Left ventricle myocardium inferior (tissue), 1 donor: ENCODE measurements at regions not wholly inside any gene's neighbourhood (a gene's known extent, or its start where the extent isn't known, plus 50 kb on each side); places are given as distances from the start of the nearest gene placed in this dataset.

Source experiments
- DNase-seq: peaks from one replicate; pipeline ENCODE4 v3.0.0-alpha.2; 2020
- H3K27ac ChIP-seq: fragments of 200-600 bp; replicated peaks from 2 replicates; pipeline ENCODE4 v1.8.0; 2021
- H3K27me3 ChIP-seq: fragments of 200-600 bp; 2 replicates; pipeline ENCODE4 v1.8.0; 2021; ENCODE audit warnings: low read depth
- H3K36me3 ChIP-seq: fragments of 200-600 bp; 2 replicates; pipeline ENCODE4 v1.8.0; 2021
- H3K4me1 ChIP-seq: fragments of 200-600 bp; 2 replicates; pipeline ENCODE4 v1.8.0; 2021
- H3K4me3 ChIP-seq: fragments of 200-600 bp; 2 replicates; pipeline ENCODE4 v1.8.0; 2021; ENCODE audit warnings: mild to moderate bottlenecking, moderate library complexity
- H3K9me3 ChIP-seq: fragments of 200-600 bp; replicated peaks from 2 replicates; pipeline ENCODE4 v1.8.0; 2021
- CTCF ChIP-seq: fragments of 200-600 bp; IDR thresholded peaks from 2 replicates; pipeline ENCODE4 v1.8.0; 2021; ENCODE audit warnings: antibody characterized with exemption, mild to moderate bottlenecking, borderline replicate concordance
- intact Hi-C: fragments of 100-400 bp; cut with micrococcal nuclease; formaldehyde crosslinking; loops from one replicate; pipeline ENCODE4 v1.11.0; 2022
- donor health status: DM: no; HTN: yes; CAD: no; lungs with severe emphysema.

GRCh38 chr22:48044487-48045060, 1282.1 kb downstream of the TBC1D22A start:
- no peak for TF ChIP-seq CTCF
- H3K9me3 ChIP-seq = peaks cover 18% of the 10 kb centered on the region
- H3K4me1 ChIP-seq = no peaks in the 10 kb centered on the region
- H3K4me3 ChIP-seq = no peak overlapping the region
- peaks cover 56% of the 10 kb centered on the region for H3K27me3 ChIP-seq
- DNase-seq = no peak
- no peak overlapping the region for H3K27ac ChIP-seq
- H3K36me3 ChIP-seq = no peaks in the 10 kb centered on the region
- intact Hi-C loops = no loop called here

GRCh38 chr22:48043581-48043980, 1281.1 kb downstream of the TBC1D22A start:
- Histone ChIP-seq H3K4me3 (no peak overlapping the region), H3K9me3 (peaks cover 23% of the 10 kb centered on the region), H3K36me3 (no peaks in the 10 kb centered on the region), H3K27me3 (peaks cover 60% of the 10 kb centered on the region), H3K27ac (no peak overlapping the region), H3K4me1 (no peaks in the 10 kb centered on the region)
- TF ChIP-seq CTCF = no peak
- DNase-seq = no peak
- intact Hi-C loops = no loop called here

- peaks cover 23% of the 10 kb centered on the region for H3K9me3 ChIP-seq
- intact Hi-C loops = no loop called here
- no peak for DNase-seq
- peaks cover 58% of the 10 kb centered on the region for H3K27me3 ChIP-seq
- no peaks in the 10 kb centered on the region for H3K4me1 ChIP-seq
- no peaks in the 10 kb centered on the region for H3K36me3 ChIP-seq
- no peak overlapping the region for H3K27ac ChIP-seq
- no peak overlapping the region for H3K4me3 ChIP-seq
- no peak for TF ChIP-seq CTCF
Observed at GRCh38 chr22:48042621-48043395, 1280.4 kb downstream of the TBC1D22A start.

GRCh38 chr22:48039326-48039725, 1276.9 kb downstream of the TBC1D22A start:
- no peaks in the 10 kb centered on the region for H3K36me3 ChIP-seq
- H3K9me3 ChIP-seq = peaks cover 23% of the 10 kb centered on the region
- H3K4me1 ChIP-seq = no peaks in the 10 kb centered on the region
- DNase-seq = no peak
- H3K27me3 ChIP-seq = peaks cover 49% of the 10 kb centered on the region
- intact Hi-C loops = no loop called here
- no peak for TF ChIP-seq CTCF
- H3K4me3 ChIP-seq = no peak overlapping the region
- H3K27ac ChIP-seq = no peak overlapping the region

- intact Hi-C loops = no loop called here
Observed at GRCh38 chr22:48037618-48038017, 1275.2 kb downstream of the TBC1D22A start.

More at GRCh38 chr22:48037618-48038017, 1275.2 kb downstream of the TBC1D22A start:
- Histone ChIP-seq H3K36me3 (no peaks in the 10 kb centered on the region), H3K4me3 (no peak overlapping the region), H3K27me3 (peaks cover 46% of the 10 kb centered on the region), H3K4me1 (no peaks in the 10 kb centered on the region), H3K27ac (no peak overlapping the region), H3K9me3 (peaks cover 28% of the 10 kb centered on the region)
- DNase-seq = no peak
- no peak for TF ChIP-seq CTCF
